GM12891 (cell line): ENCODE measurements at regions not wholly inside any gene's neighbourhood (a gene's known extent, or its start where the extent isn't known, plus 50 kb on each side); places are given as distances from the start of the nearest gene placed in this dataset.

Source experiments
- DNase-seq: peaks from one replicate; pipeline ENCODE4 v3.0.0; 2011; ENCODE audit warnings: low spot score; ENCODE audit not compliant: insufficient read length
- FAIRE-seq: peaks from 2 replicates; lab custom pipeline; 2011; peaks lifted over from hg19 to GRCh38; lab: Jason Lieb, UNC
- PAX5 ChIP-seq: IDR thresholded peaks from 2 replicates; pipeline ENCODE4 v1.6.1; 2011; ENCODE audit warnings: low read length, moderate library complexity, mild to moderate bottlenecking; ENCODE audit not compliant: insufficient read depth, severe bottlenecking
- POLR2A ChIP-seq: IDR thresholded peaks from 2 replicates; pipeline ENCODE4 v1.6.1; 2011; ENCODE audit warnings: low read depth, low read length, control low read depth
- POLR2AphosphoS5 ChIP-seq: IDR thresholded peaks from 2 replicates; pipeline ENCODE4 v1.6.1; 2011; ENCODE audit warnings: low read depth, low read length, control low read depth
- POU2F2 ChIP-seq: IDR thresholded peaks from 2 replicates; pipeline ENCODE4 v1.6.1; 2011; ENCODE audit warnings: low read depth, mild to moderate bottlenecking, control low read depth, low read length, moderate library complexity
- SPI1 ChIP-seq: IDR thresholded peaks from 2 replicates; pipeline ENCODE4 v1.6.1; 2011; ENCODE audit warnings: low read depth, low read length, control low read depth
- TAF1 ChIP-seq: IDR thresholded peaks from 2 replicates; pipeline ENCODE4 v1.6.1; 2011; ENCODE audit warnings: low read depth, low read length, control low read depth

GRCh38 chr13:86567119-86567518 is 767.9 kb upstream of the SLITRK6 start:
- FAIRE-seq (no peak), DNase-seq (no peak)

GRCh38 chr13:86569119-86569518 is 769.9 kb upstream of the SLITRK6 start:
- no peak for DNase-seq
- no peak for TF ChIP-seq TAF1
- TF ChIP-seq SPI1: no peak
- TF ChIP-seq POLR2A: no peak
- FAIRE-seq: no peak

More at GRCh38 chr13:86567119-86567518, 767.9 kb upstream of the SLITRK6 start:
- no peak for TF ChIP-seq POLR2A
- TF ChIP-seq POLR2AphosphoS5: no peak
- no peak for TF ChIP-seq SPI1

GRCh38 chr13:86569974-86570373 is 770.8 kb upstream of the SLITRK6 start:
- TF ChIP-seq POU2F2: no peak
- no peak for TF ChIP-seq SPI1
- TF ChIP-seq POLR2AphosphoS5: no peak
- TF ChIP-seq PAX5: no peak
- TF ChIP-seq POLR2A: no peak
- TF ChIP-seq TAF1: no peak
- DNase-seq (no peak), FAIRE-seq (no peak)

GRCh38 chr13:86572115-86572514 is 772.9 kb upstream of the SLITRK6 start:
- no peak for FAIRE-seq
- DNase-seq: no peak
- TF ChIP-seq PAX5 (no peak), POLR2A (no peak), POU2F2 (no peak), POLR2AphosphoS5 (no peak), SPI1 (no peak), TAF1 (no peak)

DNA sequence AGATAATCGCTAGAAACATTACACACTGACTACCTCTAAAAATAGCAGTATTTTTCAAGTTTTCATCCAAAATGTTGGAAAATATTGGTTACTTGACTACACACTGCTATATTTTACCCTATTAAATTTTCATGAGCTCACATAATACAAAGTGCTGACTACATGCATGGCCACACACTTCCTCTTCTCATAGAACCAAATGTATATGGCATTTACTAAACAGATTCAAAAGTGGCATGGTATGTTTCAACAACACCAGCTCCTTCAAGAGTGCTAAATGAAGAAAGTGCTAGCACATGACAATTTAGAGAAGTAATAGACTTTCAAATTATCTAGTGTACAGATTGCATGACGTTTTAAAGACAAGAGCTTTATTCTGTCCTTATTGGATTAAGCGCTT is 780.4 kb upstream of the SLITRK6 start:
- DNase-seq: no peak
- TF ChIP-seq PAX5 (no peak), POLR2A (no peak), POLR2AphosphoS5 (no peak), POU2F2 (no peak), TAF1 (no peak), SPI1 (no peak)
- FAIRE-seq: no peak

DNA sequence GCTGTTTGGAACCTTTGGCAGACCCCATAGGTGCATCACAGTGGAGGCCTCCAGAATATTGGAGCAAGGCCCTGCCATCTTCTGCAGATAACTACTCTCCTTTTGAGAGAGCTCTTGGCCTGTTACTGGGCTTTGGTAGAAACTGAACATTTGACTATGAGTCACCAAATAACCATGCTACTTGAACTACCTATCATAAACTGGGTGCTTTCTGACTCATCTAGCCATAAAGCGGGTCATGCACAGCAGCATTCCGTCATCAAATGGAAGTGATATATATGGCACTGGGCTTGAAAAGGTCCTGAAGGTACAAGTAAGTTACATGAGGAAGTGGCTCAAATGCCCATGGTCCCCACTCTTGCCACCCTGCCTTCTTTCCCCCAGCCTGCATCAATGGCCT is 782.5 kb upstream of the SLITRK6 start:
- FAIRE-seq (no peak), DNase-seq (no peak)
- TF ChIP-seq PAX5 (no peak), POU2F2 (no peak), POLR2A (no peak), SPI1 (no peak), TAF1 (no peak), POLR2AphosphoS5 (no peak)

DNA sequence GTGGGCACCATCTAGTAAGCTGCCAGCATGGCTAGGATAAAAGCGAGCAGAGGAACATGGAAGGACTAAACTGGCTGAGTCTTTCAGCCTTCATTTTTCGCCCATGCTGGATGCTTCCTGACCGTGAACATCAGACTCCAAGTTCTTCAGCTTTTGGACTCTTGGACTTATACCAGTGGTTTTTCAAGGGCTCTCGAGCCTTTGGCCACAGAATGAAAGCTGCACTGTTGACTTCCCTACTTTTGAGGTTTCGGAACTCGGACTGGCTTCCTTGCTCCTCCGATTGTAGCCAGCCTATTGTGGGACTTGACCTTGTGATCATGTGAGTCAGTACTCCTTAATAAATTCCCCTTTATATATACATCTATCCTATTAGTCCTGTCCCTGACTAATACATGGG is 785.1 kb upstream of the SLITRK6 start:
- TF ChIP-seq POLR2A (no peak), TAF1 (no peak), PAX5 (no peak), SPI1 (no peak), POLR2AphosphoS5 (no peak), POU2F2 (no peak)
- no peak for DNase-seq
- no peak for FAIRE-seq

GRCh38 chr13:86585835-86586234 is 786.6 kb upstream of the SLITRK6 start:
- no peak for TF ChIP-seq SPI1
- no peak for TF ChIP-seq POLR2A
- TF ChIP-seq POLR2AphosphoS5: no peak
- TF ChIP-seq TAF1: no peak
- TF ChIP-seq PAX5: no peak
- no peak for TF ChIP-seq POU2F2
- no peak for DNase-seq
- no peak for FAIRE-seq

DNA sequence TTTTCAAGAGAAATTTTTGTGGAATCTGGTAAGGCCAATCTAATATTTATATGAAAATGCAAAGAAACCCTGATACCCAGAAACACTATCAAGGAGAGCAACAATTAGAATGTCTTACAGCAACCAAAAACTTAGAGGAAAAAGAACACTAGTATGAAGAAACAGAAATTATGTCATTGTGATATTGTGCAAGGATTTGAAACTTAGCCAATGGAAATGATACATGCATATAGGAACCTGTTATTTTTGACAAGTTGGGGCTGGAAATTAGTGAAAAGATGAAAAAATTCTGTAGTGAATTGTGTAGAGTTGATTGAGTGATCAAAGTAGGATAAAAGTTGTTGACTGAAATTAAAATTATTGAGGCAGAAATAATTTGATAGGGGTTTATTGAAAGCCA is 792.6 kb upstream of the SLITRK6 start:
- DNase-seq: no peak
- TF ChIP-seq SPI1 (no peak), PAX5 (no peak), POLR2AphosphoS5 (no peak), POLR2A (no peak), TAF1 (no peak), POU2F2 (no peak)
- FAIRE-seq: no peak

GRCh38 chr13:86601351-86601750 is 802.1 kb upstream of the SLITRK6 start:
- DNase-seq (no peak), FAIRE-seq (no peak)
- TF ChIP-seq PAX5 (no peak), POLR2AphosphoS5 (no peak), POU2F2 (no peak), POLR2A (no peak), TAF1 (no peak), SPI1 (no peak)

GRCh38 chr13:86606264-86606663 is 807.0 kb upstream of the SLITRK6 start:
- no peak for TF ChIP-seq POLR2AphosphoS5
- TF ChIP-seq PAX5: no peak
- no peak for TF ChIP-seq SPI1
- TF ChIP-seq POLR2A: no peak
- TF ChIP-seq POU2F2: no peak
- no peak for TF ChIP-seq TAF1
- FAIRE-seq (no peak), DNase-seq (no peak)
